Ishikawa (cell line): ENCODE measurements at regions not wholly inside any gene's neighbourhood (a gene's known extent, or its start where the extent isn't known, plus 50 kb on each side); places are given as distances from the start of the nearest gene placed in this dataset.

Experiments used
- CREB1 ChIP-seq: IDR thresholded peaks from 2 replicates; pipeline ENCODE4 v1.6.1; 2012; ENCODE audit warnings: low read depth
- EP300 ChIP-seq: IDR thresholded peaks from 2 replicates; pipeline ENCODE4 v1.6.1; 2012; ENCODE audit warnings: borderline replicate concordance
- RAD21 ChIP-seq: IDR thresholded peaks from 2 replicates; pipeline ENCODE4 v1.6.1; 2012; ENCODE audit warnings: low read depth
- REST ChIP-seq: IDR thresholded peaks from 2 replicates; pipeline ENCODE4 v1.6.1; 2012; ENCODE audit warnings: low read depth, mild to moderate bottlenecking
- TAF1 ChIP-seq: IDR thresholded peaks from 2 replicates; pipeline ENCODE4 v1.6.1; 2012; ENCODE audit warnings: low read depth, mild to moderate bottlenecking
- TCF12 ChIP-seq: IDR thresholded peaks from 2 replicates; pipeline ENCODE4 v1.6.1; 2012; ENCODE audit warnings: low read depth

GRCh38 chr18:73384246-73384645 lies 516.5 kb upstream of the NETO1 start:
- TF ChIP-seq REST = no peak
- no peak for TF ChIP-seq TAF1
- TF ChIP-seq RAD21 = no peak
- TF ChIP-seq EP300 = no peak
- TF ChIP-seq CREB1 = no peak
- TF ChIP-seq TCF12 = no peak
